ENCODE measurements at regions not wholly inside any gene's neighbourhood (a gene's known extent, or its start where the extent isn't known, plus 50 kb on each side); places are given as distances from the start of the nearest gene placed in this dataset.
"Not testable (repeated sequence)": the region's sequence is repeated elsewhere in the genome, so short reads cannot be mapped to it uniquely, and the experiment has no call there.

GRCh38 chr2:241984658-241985057, 115.1 kb downstream of the RTP5 start:
- DNase-seq: no peak

GRCh38 chr2:241985161-241985985, 115.8 kb downstream of the RTP5 start:
- peak; percentile 72 to 85 for DNase-seq

- DNase-seq: no peak
Measured at GRCh38 chr2:241985986-241986329, 116.4 kb downstream of the RTP5 start.

GRCh38 chr2:241986836-241987641, 117.5 kb downstream of the RTP5 start:
- DNase-seq: no peak

- no peak for DNase-seq
Measured at GRCh38 chr2:241987726-241988125, 118.2 kb downstream of the RTP5 start.

- no peak for DNase-seq
Measured at GRCh38 chr2:241988146-241988545, 118.6 kb downstream of the RTP5 start.

- peak in 1 of 2 donors; percentile 59 for DNase-seq
Measured at GRCh38 chr2:241989074-241989473, 119.5 kb downstream of the RTP5 start.

GRCh38 chr2:241990466-241990865, 120.9 kb downstream of the RTP5 start:
- DNase-seq: no peak

GRCh38 chr2:241991299-241991698, 121.8 kb downstream of the RTP5 start:
- DNase-seq: no peak

- DNase-seq: no peak
Measured at GRCh38 chr2:241992753-241993152, 123.2 kb downstream of the RTP5 start.

- DNase-seq: no peak
Measured at GRCh38 chr2:241993386-241994005, 124.0 kb downstream of the RTP5 start.

- no peak for DNase-seq
Measured at GRCh38 chr2:241994086-241994485, 124.6 kb downstream of the RTP5 start.

- DNase-seq: no peak
Measured at GRCh38 chr2:241994556-241995213, 125.2 kb downstream of the RTP5 start.

- no peak for DNase-seq
Measured at GRCh38 chr2:241996100-241996499, 126.6 kb downstream of the RTP5 start.

- DNase-seq: no peak
Measured at GRCh38 chr2:241997017-241997416, 127.5 kb downstream of the RTP5 start.

GRCh38 chr2:241999184-241999583, 129.7 kb downstream of the RTP5 start:
- no peak for DNase-seq

GRCh38 chr2:242001853-242002252, 132.3 kb downstream of the RTP5 start:
- no peak for DNase-seq

- no peak for DNase-seq
Measured at GRCh38 chr2:242002944-242003343, 133.4 kb downstream of the RTP5 start.

GRCh38 chr2:242004223-242004901, 134.8 kb downstream of the RTP5 start:
- DNase-seq: no peak

- no peak for DNase-seq
Measured at GRCh38 chr2:242004902-242005230, 135.3 kb downstream of the RTP5 start.

GRCh38 chr2:242006091-242006634, 136.6 kb downstream of the RTP5 start:
- DNase-seq: not testable (repeated sequence)

- DNase-seq: not testable (repeated sequence)
Measured at GRCh38 chr2:242008908-242009307, 139.4 kb downstream of the RTP5 start.

All from CD4-positive, alpha-beta T cell treated with Interleukin-1 beta for 1 hour (primary cell).